WTC11 (cell line): ENCODE measurements at regions not wholly inside any gene's neighbourhood (a gene's known extent, or its start where the extent isn't known, plus 50 kb on each side); places are given as distances from the start of the nearest gene placed in this dataset.
A peak's percentile ranks its signal among the peaks of the same experiment; 100 is the strongest.

Experiments
- ATAC-seq: fragments of 200-7000 bp; cut with Tn5 transposase; 2 replicates; pipeline ENCODE4 v1.10.0; 2021; ENCODE audit warnings: mild to moderate bottlenecking, moderate library complexity
- CTCF ChIA-PET: fragments of 300-600 bp; sonication (Branson Sonifier 250); formaldehyde crosslinking; loops from one replicate; lab custom pipeline; 2021; ENCODE audit warnings: antibody characterized with exemption; lab: Charles Lee
- POLR2A ChIA-PET: fragments of 350-600 bp; sonication (Branson Sonifier 250); formaldehyde crosslinking; loops from one replicate; lab custom pipeline; 2021; ENCODE audit warnings: antibody characterized with exemption; lab: Charles Lee
- DNase-seq: peaks from one replicate; pipeline ENCODE4 v3.0.0; 2021; ENCODE audit warnings: low spot score
- H3K27ac Mint-ChIP-seq: 2 replicates; pipeline ENCODE4 v1.8.0; 2021; ENCODE audit warnings: mixed read lengths
- H3K27me3 Mint-ChIP-seq: 2 replicates; pipeline ENCODE4 v1.8.0; 2021; ENCODE audit warnings: low read depth, mild to moderate bottlenecking, moderate library complexity, mixed read lengths
- H3K36me3 Mint-ChIP-seq: 2 replicates; pipeline ENCODE4 v1.8.0; 2021; ENCODE audit warnings: mixed read lengths
- H3K4me1 Mint-ChIP-seq: 2 replicates; pipeline ENCODE4 v1.8.0; 2022; ENCODE audit warnings: mixed read lengths
- H3K4me3 Mint-ChIP-seq: 2 replicates; pipeline ENCODE4 v1.8.0; 2021; ENCODE audit warnings: mild to moderate bottlenecking, moderate library complexity, mixed read lengths
- H3K9me3 Mint-ChIP-seq: 2 replicates; pipeline ENCODE4 v1.8.0; 2021; ENCODE audit warnings: mixed read lengths
- CREM ChIP-seq: sonication (generic); formaldehyde crosslinking; IDR thresholded peaks from 2 replicates; pipeline ENCODE4 v1.8.1; 2022; ENCODE audit warnings: mild to moderate bottlenecking, missing genetic modification reagents, moderate library complexity
- E2F1 ChIP-seq: sonication (generic); formaldehyde crosslinking; IDR thresholded peaks from 2 replicates; pipeline ENCODE4 v1.8.0; 2022; ENCODE audit warnings: mild to moderate bottlenecking, missing genetic modification reagents
- ELF4 ChIP-seq: sonication (generic); formaldehyde crosslinking; IDR thresholded peaks from 2 replicates; pipeline ENCODE4 v1.8.1; 2022; ENCODE audit warnings: low read depth, mild to moderate bottlenecking, moderate library complexity, missing genetic modification reagents
- ERG ChIP-seq: fragments of 250-450 bp; sonication (Bioruptor Pico); IDR thresholded peaks from 2 replicates; pipeline ENCODE4 v1.8.0; 2021; ENCODE audit warnings: mild to moderate bottlenecking
- ESRRA ChIP-seq: sonication (generic); formaldehyde crosslinking; IDR thresholded peaks from 2 replicates; pipeline ENCODE4 v1.8.1; 2022; ENCODE audit warnings: mild to moderate bottlenecking, missing genetic modification reagents, borderline replicate concordance
- GABPB1 ChIP-seq: sonication (generic); formaldehyde crosslinking; IDR thresholded peaks from 2 replicates; pipeline ENCODE4 v1.8.1; 2023; ENCODE audit warnings: mild to moderate bottlenecking, missing genetic modification reagents
- JAZF1 ChIP-seq: fragments of 250-450 bp; sonication (Bioruptor Pico); IDR thresholded peaks from 2 replicates; pipeline ENCODE4 v1.9.0; 2021; ENCODE audit warnings: moderate library complexity, mild to moderate bottlenecking, inconsistent platforms
- KAT7 ChIP-seq: sonication (generic); formaldehyde crosslinking; IDR thresholded peaks from 2 replicates; pipeline ENCODE4 v1.8.1; 2023; ENCODE audit warnings: missing genetic modification reagents, mild to moderate bottlenecking, borderline replicate concordance
- MYBL2 ChIP-seq: sonication (generic); formaldehyde crosslinking; IDR thresholded peaks from 2 replicates; pipeline ENCODE4 v1.8.1; 2023; ENCODE audit warnings: mild to moderate bottlenecking, moderate library complexity, missing genetic modification reagents
- NFYB ChIP-seq: sonication (generic); formaldehyde crosslinking; conservative IDR thresholded peaks from 2 replicates; pipeline ENCODE4 v1.8.0; 2022; ENCODE audit warnings: low read depth, missing genetic modification reagents
- PRDM15 ChIP-seq: sonication (generic); formaldehyde crosslinking; IDR thresholded peaks from 2 replicates; pipeline ENCODE4 v1.8.0; 2022; ENCODE audit warnings: missing genetic modification reagents
- SOX15 ChIP-seq: fragments of 250-450 bp; sonication (Bioruptor Pico); IDR thresholded peaks from 2 replicates; pipeline ENCODE4 v1.9.0; 2021; ENCODE audit warnings: mild to moderate bottlenecking
- STAT6 ChIP-seq: sonication (generic); formaldehyde crosslinking; conservative IDR thresholded peaks from 2 replicates; pipeline ENCODE4 v1.8.1; 2023; ENCODE audit warnings: mild to moderate bottlenecking, low read depth, missing genetic modification reagents, moderate library complexity
- USF1 ChIP-seq: sonication (generic); formaldehyde crosslinking; IDR thresholded peaks from 2 replicates; pipeline ENCODE4 v1.8.0; 2022; ENCODE audit warnings: mild to moderate bottlenecking, missing genetic modification reagents
- ZBTB21 ChIP-seq: sonication (generic); formaldehyde crosslinking; IDR thresholded peaks from 2 replicates; pipeline ENCODE4 v1.8.1; 2023; ENCODE audit warnings: mild to moderate bottlenecking, missing genetic modification reagents, borderline replicate concordance
- TF ChIP-seq, protein P1 (sequence below): sonication (generic); formaldehyde crosslinking; IDR thresholded peaks from 2 replicates; pipeline ENCODE4 v1.8.0; 2022; ENCODE audit warnings: mild to moderate bottlenecking, missing genetic modification reagents
- TF ChIP-seq, protein P2 (sequence below): sonication (generic); formaldehyde crosslinking; conservative IDR thresholded peaks from 2 replicates; pipeline ENCODE4 v1.8.1; 2022; ENCODE audit warnings: mild to moderate bottlenecking, missing genetic modification reagents
- TF ChIP-seq, protein P3 (sequence below): fragments of 250-450 bp; sonication (Bioruptor Pico); IDR thresholded peaks from 2 replicates; pipeline ENCODE4 v1.9.0; 2021; ENCODE audit warnings: moderate library complexity, mild to moderate bottlenecking, inconsistent platforms, borderline replicate concordance
- TF ChIP-seq, protein P4 (sequence below): sonication (generic); formaldehyde crosslinking; IDR thresholded peaks from 2 replicates; pipeline ENCODE4 v1.8.1; 2022; ENCODE audit warnings: mild to moderate bottlenecking, missing genetic modification reagents, moderate library complexity, borderline replicate concordance

- no peak for TF ChIP-seq JAZF1 (CRISPR knock-in tag)
- no peak for TF ChIP-seq ELF4 (CRISPR knock-in tag)
- no peak for TF ChIP-seq KAT7 (CRISPR knock-in tag)
- TF ChIP-seq STAT6 (CRISPR knock-in tag), result no peak
- no peak for TF ChIP-seq ERG (CRISPR knock-in tag)
- no peak for TF ChIP-seq ZBTB21 (CRISPR knock-in tag)
- no peak for TF ChIP-seq E2F1 (CRISPR knock-in tag)
- TF ChIP-seq PRDM15, result no peak
- TF ChIP-seq GABPB1, result no peak
- no peak for TF ChIP-seq CREM (CRISPR knock-in tag)
These were observed 169.7 kb upstream of the PPP1R3A start (continued) for GRCh38 chr7:114088470-114088940.

DNA sequence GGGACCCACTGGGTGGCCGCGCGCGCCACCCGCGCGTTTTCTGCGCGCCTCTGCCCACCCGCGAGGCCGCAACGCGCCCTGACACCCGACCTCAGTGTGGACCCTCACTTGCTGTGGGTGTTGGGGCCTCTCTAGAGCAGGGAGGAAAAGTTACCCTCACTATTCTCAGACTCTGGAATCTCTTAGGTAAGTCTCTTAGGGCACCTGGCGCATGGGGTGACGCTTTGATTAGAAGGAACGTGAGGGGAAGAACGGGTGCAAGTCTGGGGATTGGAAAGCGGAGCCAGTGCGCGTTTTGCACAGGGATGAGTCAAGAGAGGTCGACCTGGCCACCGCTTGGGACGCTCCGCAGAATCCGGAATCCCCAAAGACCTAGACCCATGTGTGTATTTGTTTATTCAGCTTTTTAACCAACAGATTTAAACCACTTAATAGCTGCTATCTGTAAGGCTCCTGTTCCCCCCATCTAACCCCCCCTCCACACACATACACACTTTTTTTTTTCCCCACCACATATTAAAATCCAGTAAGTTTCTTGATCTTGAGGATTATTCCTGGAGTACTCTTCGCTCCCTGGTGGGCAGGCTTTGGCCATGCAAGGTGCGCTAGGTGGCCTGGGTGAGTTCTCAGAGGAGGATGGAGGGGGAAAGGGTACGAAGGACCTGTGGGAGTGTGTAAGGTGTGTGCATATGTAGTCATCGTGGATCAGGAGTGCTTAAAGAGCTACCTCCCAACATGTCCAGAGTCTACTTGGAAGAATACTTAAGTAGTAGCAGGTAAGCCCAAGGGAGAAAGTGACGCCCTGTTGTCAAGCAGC, 169.1 kb upstream of the PPP1R3A start:
- Mint-ChIP-seq H3K4me3 (peak overlapping the region; percentile 90), H3K36me3 (no peaks in the 10 kb centered on the region), H3K27ac (no peak overlapping the region), H3K4me1 (peaks cover 24% of the 10 kb centered on the region), H3K27me3 (peaks cover 69% of the 10 kb centered on the region), H3K9me3 (no peaks in the 10 kb centered on the region)
- ChIA-PET CTCF (no interaction called here), POLR2A (no interaction called here)
- DNase-seq, result peak; percentile 38
- ATAC-seq, result peak; percentile 5
- TF ChIP-seq NFYB (CRISPR knock-in tag) (no peak), SOX15 (no peak), USF1 (CRISPR knock-in tag) (no peak), GABPB1 (no peak), ESRRA (CRISPR knock-in tag) (no peak), MYBL2 (CRISPR knock-in tag) (no peak)
- TF ChIP-seq, protein P1, sequence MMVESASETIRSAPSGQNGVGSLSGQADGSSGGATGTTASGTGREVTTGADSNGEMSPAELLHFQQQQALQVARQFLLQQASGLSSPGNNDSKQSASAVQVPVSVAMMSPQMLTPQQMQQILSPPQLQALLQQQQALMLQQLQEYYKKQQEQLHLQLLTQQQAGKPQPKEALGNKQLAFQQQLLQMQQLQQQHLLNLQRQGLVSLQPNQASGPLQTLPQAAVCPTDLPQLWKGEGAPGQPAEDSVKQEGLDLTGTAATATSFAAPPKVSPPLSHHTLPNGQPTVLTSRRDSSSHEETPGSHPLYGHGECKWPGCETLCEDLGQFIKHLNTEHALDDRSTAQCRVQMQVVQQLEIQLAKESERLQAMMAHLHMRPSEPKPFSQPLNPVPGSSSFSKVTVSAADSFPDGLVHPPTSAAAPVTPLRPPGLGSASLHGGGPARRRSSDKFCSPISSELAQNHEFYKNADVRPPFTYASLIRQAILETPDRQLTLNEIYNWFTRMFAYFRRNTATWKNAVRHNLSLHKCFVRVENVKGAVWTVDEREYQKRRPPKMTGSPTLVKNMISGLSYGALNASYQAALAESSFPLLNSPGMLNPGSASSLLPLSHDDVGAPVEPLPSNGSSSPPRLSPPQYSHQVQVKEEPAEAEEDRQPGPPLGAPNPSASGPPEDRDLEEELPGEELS (CRISPR knock-in tag), result no peak
- TF ChIP-seq, protein P2, sequence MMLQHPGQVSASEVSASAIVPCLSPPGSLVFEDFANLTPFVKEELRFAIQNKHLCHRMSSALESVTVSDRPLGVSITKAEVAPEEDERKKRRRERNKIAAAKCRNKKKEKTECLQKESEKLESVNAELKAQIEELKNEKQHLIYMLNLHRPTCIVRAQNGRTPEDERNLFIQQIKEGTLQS (CRISPR knock-in tag), result no peak
- TF ChIP-seq, protein P3, sequence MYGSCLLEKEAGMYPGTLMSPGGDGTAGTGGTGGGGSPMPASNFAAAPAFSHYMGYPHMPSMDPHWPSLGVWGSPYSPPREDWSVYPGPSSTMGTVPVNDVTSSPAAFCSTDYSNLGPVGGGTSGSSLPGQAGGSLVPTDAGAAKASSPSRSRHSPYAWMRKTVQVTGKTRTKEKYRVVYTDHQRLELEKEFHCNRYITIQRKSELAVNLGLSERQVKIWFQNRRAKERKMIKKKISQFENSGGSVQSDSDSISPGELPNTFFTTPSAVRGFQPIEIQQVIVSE (CRISPR knock-in tag), result no peak
- TF ChIP-seq, protein P4, sequence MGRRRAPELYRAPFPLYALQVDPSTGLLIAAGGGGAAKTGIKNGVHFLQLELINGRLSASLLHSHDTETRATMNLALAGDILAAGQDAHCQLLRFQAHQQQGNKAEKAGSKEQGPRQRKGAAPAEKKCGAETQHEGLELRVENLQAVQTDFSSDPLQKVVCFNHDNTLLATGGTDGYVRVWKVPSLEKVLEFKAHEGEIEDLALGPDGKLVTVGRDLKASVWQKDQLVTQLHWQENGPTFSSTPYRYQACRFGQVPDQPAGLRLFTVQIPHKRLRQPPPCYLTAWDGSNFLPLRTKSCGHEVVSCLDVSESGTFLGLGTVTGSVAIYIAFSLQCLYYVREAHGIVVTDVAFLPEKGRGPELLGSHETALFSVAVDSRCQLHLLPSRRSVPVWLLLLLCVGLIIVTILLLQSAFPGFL (CRISPR knock-in tag), result no peak
